Esophagus squamous epithelium (tissue), 4 donors: ENCODE measurements at regions not wholly inside any gene's neighbourhood (a gene's known extent, or its start where the extent isn't known, plus 50 kb on each side); places are given as distances from the start of the nearest gene placed in this dataset.

Experiments used
- CTCF ChIP-seq, 6 experiments: fragments of 450-650 bp in 4 of 6; fragments of 200-600 bp in 2 of 6; sonication (generic) in 2 of 6; IDR thresholded peaks; one replicate each; pipeline ENCODE4 v1.5.1; 2016 to 2019; ENCODE audit warnings: antibody characterized with exemption in 6 of 6, mild to moderate bottlenecking in 4 of 6, moderate library complexity in 4 of 6
- POLR2A ChIP-seq, 4 donors: fragments of 450-650 bp; IDR thresholded peaks; one replicate each; pipeline ENCODE4 v1.6.1; 2017; ENCODE audit warnings: antibody characterized with exemption in 4 of 4, mild to moderate bottlenecking in 4 of 4, moderate library complexity in 3 of 4

- no peak for TF ChIP-seq CTCF (IDR thresholded peaks at IDR 0.05)
- no peak for TF ChIP-seq POLR2A (IDR thresholded peaks at IDR 0.05)
Measured at GRCh38 chr12:118884226-118884625, 97.1 kb upstream of the SRRM4 start.
